ENCODE measurements at regions not wholly inside any gene's neighbourhood (a gene's known extent, or its start where the extent isn't known, plus 50 kb on each side); places are given as distances from the start of the nearest gene placed in this dataset.

DNA sequence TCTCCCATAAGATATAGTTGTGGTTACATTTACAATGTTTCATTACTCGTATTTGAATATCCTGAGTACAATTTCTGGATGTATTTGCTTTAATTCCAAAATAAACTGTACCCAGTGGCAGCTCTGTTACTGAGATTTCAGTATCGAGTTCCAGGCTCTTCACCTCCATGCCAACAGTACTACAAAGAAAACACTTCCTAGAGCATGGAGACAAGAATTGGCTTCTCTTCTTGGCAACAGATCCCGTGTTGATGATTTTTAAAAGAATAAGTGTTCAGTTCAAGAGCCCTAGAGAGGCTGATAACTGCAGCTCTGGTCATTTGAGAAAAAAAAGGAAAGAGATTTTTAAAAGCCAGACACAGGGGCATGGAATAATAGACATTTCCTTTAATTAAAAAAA, 302.8 kb downstream of the EFNB2 start:
- no peak overlapping the region for H3K27ac ChIP-seq (ENCODE audit: low read depth)
- H3K4me3 ChIP-seq, result no peak overlapping the region
- H3K27me3 Mint-ChIP-seq (ENCODE audit: insufficient read depth, low read depth, poor library complexity), result peaks cover 4% of the 10 kb centered on the region
- ATAC-seq, result no peak
- 0 out of 2 replicates have a peak, but pooled peaks cover 6% of the 10 kb centered on the region for H3F3A ChIP-seq (replicated peaks; ENCODE audit: low read depth)
- no peak overlapping the region for H3K27ac Mint-ChIP-seq
- no peaks in the 10 kb centered on the region for H4K20me1 ChIP-seq (replicated peaks; ENCODE audit: insufficient read depth)
- DNase-seq (ENCODE audit: low spot score), result peak; percentile 15
- TF ChIP-seq, protein P1, sequence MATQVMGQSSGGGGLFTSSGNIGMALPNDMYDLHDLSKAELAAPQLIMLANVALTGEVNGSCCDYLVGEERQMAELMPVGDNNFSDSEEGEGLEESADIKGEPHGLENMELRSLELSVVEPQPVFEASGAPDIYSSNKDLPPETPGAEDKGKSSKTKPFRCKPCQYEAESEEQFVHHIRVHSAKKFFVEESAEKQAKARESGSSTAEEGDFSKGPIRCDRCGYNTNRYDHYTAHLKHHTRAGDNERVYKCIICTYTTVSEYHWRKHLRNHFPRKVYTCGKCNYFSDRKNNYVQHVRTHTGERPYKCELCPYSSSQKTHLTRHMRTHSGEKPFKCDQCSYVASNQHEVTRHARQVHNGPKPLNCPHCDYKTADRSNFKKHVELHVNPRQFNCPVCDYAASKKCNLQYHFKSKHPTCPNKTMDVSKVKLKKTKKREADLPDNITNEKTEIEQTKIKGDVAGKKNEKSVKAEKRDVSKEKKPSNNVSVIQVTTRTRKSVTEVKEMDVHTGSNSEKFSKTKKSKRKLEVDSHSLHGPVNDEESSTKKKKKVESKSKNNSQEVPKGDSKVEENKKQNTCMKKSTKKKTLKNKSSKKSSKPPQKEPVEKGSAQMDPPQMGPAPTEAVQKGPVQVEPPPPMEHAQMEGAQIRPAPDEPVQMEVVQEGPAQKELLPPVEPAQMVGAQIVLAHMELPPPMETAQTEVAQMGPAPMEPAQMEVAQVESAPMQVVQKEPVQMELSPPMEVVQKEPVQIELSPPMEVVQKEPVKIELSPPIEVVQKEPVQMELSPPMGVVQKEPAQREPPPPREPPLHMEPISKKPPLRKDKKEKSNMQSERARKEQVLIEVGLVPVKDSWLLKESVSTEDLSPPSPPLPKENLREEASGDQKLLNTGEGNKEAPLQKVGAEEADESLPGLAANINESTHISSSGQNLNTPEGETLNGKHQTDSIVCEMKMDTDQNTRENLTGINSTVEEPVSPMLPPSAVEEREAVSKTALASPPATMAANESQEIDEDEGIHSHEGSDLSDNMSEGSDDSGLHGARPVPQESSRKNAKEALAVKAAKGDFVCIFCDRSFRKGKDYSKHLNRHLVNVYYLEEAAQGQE (IDR thresholded peaks at IDR 0.05; ENCODE audit: unreplicated experiment), result no peak
- TF ChIP-seq NANOG (IDR thresholded peaks at IDR 0.05; ENCODE audit: borderline replicate concordance), result no peak
- TF ChIP-seq, protein P2, sequence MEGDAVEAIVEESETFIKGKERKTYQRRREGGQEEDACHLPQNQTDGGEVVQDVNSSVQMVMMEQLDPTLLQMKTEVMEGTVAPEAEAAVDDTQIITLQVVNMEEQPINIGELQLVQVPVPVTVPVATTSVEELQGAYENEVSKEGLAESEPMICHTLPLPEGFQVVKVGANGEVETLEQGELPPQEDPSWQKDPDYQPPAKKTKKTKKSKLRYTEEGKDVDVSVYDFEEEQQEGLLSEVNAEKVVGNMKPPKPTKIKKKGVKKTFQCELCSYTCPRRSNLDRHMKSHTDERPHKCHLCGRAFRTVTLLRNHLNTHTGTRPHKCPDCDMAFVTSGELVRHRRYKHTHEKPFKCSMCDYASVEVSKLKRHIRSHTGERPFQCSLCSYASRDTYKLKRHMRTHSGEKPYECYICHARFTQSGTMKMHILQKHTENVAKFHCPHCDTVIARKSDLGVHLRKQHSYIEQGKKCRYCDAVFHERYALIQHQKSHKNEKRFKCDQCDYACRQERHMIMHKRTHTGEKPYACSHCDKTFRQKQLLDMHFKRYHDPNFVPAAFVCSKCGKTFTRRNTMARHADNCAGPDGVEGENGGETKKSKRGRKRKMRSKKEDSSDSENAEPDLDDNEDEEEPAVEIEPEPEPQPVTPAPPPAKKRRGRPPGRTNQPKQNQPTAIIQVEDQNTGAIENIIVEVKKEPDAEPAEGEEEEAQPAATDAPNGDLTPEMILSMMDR (conservative IDR thresholded peaks at IDR 0.05; ENCODE audit: low read depth in 2 of 2), result no peak
- no peak for TF ChIP-seq EZH2phosphoT487 (IDR thresholded peaks at IDR 0.05; ENCODE audit: unreplicated experiment)
- no peak for TF ChIP-seq CREB1 (CRISPR knock-in tag; IDR thresholded peaks at IDR 0.05; ENCODE audit: low read depth)
- TF ChIP-seq, protein P3, sequence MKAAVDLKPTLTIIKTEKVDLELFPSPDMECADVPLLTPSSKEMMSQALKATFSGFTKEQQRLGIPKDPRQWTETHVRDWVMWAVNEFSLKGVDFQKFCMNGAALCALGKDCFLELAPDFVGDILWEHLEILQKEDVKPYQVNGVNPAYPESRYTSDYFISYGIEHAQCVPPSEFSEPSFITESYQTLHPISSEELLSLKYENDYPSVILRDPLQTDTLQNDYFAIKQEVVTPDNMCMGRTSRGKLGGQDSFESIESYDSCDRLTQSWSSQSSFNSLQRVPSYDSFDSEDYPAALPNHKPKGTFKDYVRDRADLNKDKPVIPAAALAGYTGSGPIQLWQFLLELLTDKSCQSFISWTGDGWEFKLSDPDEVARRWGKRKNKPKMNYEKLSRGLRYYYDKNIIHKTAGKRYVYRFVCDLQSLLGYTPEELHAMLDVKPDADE (IDR thresholded peaks at IDR 0.05), result no peak
- no peak for TF ChIP-seq JUNB (IDR thresholded peaks at IDR 0.05; ENCODE audit: unreplicated experiment)
- TF ChIP-seq, protein P4, sequence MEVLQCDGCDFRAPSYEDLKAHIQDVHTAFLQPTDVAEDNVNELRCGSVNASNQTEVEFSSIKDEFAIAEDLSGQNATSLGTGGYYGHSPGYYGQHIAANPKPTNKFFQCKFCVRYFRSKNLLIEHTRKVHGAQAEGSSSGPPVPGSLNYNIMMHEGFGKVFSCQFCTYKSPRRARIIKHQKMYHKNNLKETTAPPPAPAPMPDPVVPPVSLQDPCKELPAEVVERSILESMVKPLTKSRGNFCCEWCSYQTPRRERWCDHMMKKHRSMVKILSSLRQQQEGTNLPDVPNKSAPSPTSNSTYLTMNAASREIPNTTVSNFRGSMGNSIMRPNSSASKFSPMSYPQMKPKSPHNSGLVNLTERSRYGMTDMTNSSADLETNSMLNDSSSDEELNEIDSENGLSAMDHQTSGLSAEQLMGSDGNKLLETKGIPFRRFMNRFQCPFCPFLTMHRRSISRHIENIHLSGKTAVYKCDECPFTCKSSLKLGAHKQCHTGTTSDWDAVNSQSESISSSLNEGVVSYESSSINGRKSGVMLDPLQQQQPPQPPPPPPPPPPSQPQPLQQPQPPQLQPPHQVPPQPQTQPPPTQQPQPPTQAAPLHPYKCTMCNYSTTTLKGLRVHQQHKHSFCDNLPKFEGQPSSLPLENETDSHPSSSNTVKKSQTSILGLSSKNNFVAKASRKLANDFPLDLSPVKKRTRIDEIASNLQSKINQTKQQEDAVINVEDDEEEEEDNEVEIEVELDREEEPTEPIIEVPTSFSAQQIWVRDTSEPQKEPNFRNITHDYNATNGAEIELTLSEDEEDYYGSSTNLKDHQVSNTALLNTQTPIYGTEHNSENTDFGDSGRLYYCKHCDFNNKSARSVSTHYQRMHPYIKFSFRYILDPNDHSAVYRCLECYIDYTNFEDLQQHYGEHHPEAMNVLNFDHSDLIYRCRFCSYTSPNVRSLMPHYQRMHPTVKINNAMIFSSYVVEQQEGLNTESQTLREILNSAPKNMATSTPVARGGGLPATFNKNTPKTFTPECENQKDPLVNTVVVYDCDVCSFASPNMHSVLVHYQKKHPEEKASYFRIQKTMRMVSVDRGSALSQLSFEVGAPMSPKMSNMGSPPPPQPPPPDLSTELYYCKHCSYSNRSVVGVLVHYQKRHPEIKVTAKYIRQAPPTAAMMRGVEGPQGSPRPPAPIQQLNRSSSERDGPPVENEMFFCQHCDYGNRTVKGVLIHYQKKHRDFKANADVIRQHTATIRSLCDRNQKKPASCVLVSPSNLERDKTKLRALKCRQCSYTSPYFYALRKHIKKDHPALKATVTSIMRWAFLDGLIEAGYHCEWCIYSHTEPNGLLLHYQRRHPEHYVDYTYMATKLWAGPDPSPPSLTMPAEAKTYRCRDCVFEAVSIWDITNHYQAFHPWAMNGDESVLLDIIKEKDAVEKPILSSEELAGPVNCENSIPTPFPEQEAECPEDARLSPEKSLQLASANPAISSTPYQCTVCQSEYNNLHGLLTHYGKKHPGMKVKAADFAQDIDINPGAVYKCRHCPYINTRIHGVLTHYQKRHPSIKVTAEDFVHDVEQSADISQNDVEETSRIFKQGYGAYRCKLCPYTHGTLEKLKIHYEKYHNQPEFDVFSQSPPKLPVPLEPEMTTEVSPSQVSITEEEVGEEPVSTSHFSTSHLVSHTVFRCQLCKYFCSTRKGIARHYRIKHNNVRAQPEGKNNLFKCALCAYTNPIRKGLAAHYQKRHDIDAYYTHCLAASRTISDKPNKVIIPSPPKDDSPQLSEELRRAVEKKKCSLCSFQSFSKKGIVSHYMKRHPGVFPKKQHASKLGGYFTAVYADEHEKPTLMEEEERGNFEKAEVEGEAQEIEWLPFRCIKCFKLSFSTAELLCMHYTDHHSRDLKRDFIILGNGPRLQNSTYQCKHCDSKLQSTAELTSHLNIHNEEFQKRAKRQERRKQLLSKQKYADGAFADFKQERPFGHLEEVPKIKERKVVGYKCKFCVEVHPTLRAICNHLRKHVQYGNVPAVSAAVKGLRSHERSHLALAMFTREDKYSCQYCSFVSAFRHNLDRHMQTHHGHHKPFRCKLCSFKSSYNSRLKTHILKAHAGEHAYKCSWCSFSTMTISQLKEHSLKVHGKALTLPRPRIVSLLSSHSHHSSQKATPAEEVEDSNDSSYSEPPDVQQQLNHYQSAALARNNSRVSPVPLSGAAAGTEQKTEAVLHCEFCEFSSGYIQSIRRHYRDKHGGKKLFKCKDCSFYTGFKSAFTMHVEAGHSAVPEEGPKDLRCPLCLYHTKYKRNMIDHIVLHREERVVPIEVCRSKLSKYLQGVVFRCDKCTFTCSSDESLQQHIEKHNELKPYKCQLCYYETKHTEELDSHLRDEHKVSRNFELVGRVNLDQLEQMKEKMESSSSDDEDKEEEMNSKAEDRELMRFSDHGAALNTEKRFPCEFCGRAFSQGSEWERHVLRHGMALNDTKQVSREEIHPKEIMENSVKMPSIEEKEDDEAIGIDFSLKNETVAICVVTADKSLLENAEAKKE (CRISPR knock-in tag; IDR thresholded peaks at IDR 0.05), result no peak
- H3K9me3 Mint-ChIP-seq, result no peaks in the 10 kb centered on the region
- H3K9me2 ChIP-seq (ENCODE audit: insufficient read depth), result no peaks in the 10 kb centered on the region
- H3K4me1 Mint-ChIP-seq, result peaks cover 28% of the 10 kb centered on the region
- H3K4me2 ChIP-seq, result no peak overlapping the region
- H3K79me2 ChIP-seq (replicated peaks; ENCODE audit: insufficient read depth), result no peaks in the 10 kb centered on the region
- H3K4me3 Mint-ChIP-seq, result no peak overlapping the region
- H3K36me3 Mint-ChIP-seq (ENCODE audit: low read depth), result peaks cover 3% of the 10 kb centered on the region; the same call in 1 of the 3 replicates
- no peaks in the 10 kb centered on the region for H3K27me3 ChIP-seq (ENCODE audit: insufficient read depth)
- no peak overlapping the region for H2AFZ ChIP-seq
- H3K4me1 ChIP-seq (ENCODE audit: insufficient read depth), result peaks cover 17% of the 10 kb centered on the region
- H3K36me3 ChIP-seq (ENCODE audit: insufficient read depth), result no peaks in the 10 kb centered on the region

All from GM23338 (cell line).